Tibial nerve (tissue), 4 donors: ENCODE measurements at regions not wholly inside any gene's neighbourhood (a gene's known extent, or its start where the extent isn't known, plus 50 kb on each side); places are given as distances from the start of the nearest gene placed in this dataset.

ENCODE experiments used
- CTCF ChIP-seq, 5 experiments: fragments of 200-600 bp in 3 of 5; fragments of 450-650 bp in 2 of 5; sonication (generic) in 3 of 5; IDR thresholded peaks; one replicate each; pipeline ENCODE4 v1.5.1; 2016 to 2019; ENCODE audit warnings: antibody characterized with exemption in 5 of 5, mild to moderate bottlenecking in 3 of 5, moderate library complexity in 2 of 5
- EP300 ChIP-seq, 2 donors: sonication (generic); formaldehyde crosslinking; IDR thresholded peaks; one replicate each; pipeline ENCODE4 v1.6.1; 2017; ENCODE audit warnings: antibody characterized with exemption in 2 of 2, mild to moderate bottlenecking in 1 of 2

GRCh38 chr2:122077771-122078170 lies 322.3 kb downstream of the TSN start:
- no peak for TF ChIP-seq CTCF (IDR thresholded peaks at IDR 0.05)
- no peak for TF ChIP-seq EP300 (IDR thresholded peaks at IDR 0.05)
